H7 (cell line): ENCODE measurements at regions not wholly inside any gene's neighbourhood (a gene's known extent, or its start where the extent isn't known, plus 50 kb on each side); places are given as distances from the start of the nearest gene placed in this dataset.
"Not testable (repeated sequence)": the region's sequence is repeated elsewhere in the genome, so short reads cannot be mapped to it uniquely, and the experiment has no call there.

ENCODE experiments used
- DNase-seq: peaks from one replicate; pipeline ENCODE4 v3.0.0; 2012
- H3K27me3 ChIP-seq: 2 replicates; pipeline ENCODE4 v1.6.0; 2011; ENCODE audit warnings: mild to moderate bottlenecking, low read length; ENCODE audit not compliant: control insufficient read depth, insufficient read depth
- H3K36me3 ChIP-seq: replicated peaks from 2 replicates; pipeline ENCODE4 v1.5.1; 2011; ENCODE audit warnings: low read length; ENCODE audit not compliant: control insufficient read depth, insufficient read depth
- H3K4me3 ChIP-seq: 2 replicates; pipeline ENCODE4 v1.5.1; 2011; ENCODE audit warnings: low read depth, mild to moderate bottlenecking, control low read depth, low read length, moderate library complexity; ENCODE audit not compliant: insufficient read depth

GRCh38 chr5:125999271-126000030, 423.8 kb upstream of the GRAMD2B start:
- H3K4me3 ChIP-seq, H3K36me3 ChIP-seq, H3K27me3 ChIP-seq, DNase-seq: not testable (repeated sequence)

- Histone ChIP-seq H3K4me3 (no peak overlapping the region), H3K36me3 (no peaks in the 10 kb centered on the region), H3K27me3 (no peaks in the 10 kb centered on the region)
- no peak for DNase-seq
Observed at GRCh38 chr5:126000507-126000906, 422.7 kb upstream of the GRAMD2B start.

GRCh38 chr5:126002222-126002897, 420.8 kb upstream of the GRAMD2B start:
- no peaks in the 10 kb centered on the region for H3K36me3 ChIP-seq
- no peak for DNase-seq
- H3K27me3 ChIP-seq, result no peaks in the 10 kb centered on the region
- H3K4me3 ChIP-seq, result no peak overlapping the region

- no peaks in the 10 kb centered on the region for H3K27me3 ChIP-seq
- H3K36me3 ChIP-seq, result no peaks in the 10 kb centered on the region
- no peak overlapping the region for H3K4me3 ChIP-seq
- DNase-seq, result no peak
Observed at GRCh38 chr5:126003309-126003708, 419.9 kb upstream of the GRAMD2B start.

- Histone ChIP-seq H3K36me3 (no peaks in the 10 kb centered on the region), H3K27me3 (no peaks in the 10 kb centered on the region), H3K4me3 (no peak overlapping the region)
Observed at GRCh38 chr5:126004636-126005035, 418.6 kb upstream of the GRAMD2B start.

GRCh38 chr5:126007841-126008240, 415.4 kb upstream of the GRAMD2B start:
- no peak for DNase-seq
- Histone ChIP-seq H3K4me3 (no peak overlapping the region), H3K36me3 (no peaks in the 10 kb centered on the region), H3K27me3 (no peaks in the 10 kb centered on the region)

More at GRCh38 chr5:126004636-126005035, 418.6 kb upstream of the GRAMD2B start:
- no peak for DNase-seq

GRCh38 chr5:126009566-126009965, 413.6 kb upstream of the GRAMD2B start:
- no peak overlapping the region for H3K4me3 ChIP-seq
- H3K36me3 ChIP-seq, result no peaks in the 10 kb centered on the region
- H3K27me3 ChIP-seq, result no peaks in the 10 kb centered on the region
- DNase-seq, result peak; percentile 14

- H3K27me3 ChIP-seq, H3K36me3 ChIP-seq, H3K4me3 ChIP-seq, DNase-seq: not testable (repeated sequence)
Observed at GRCh38 chr5:126011526-126011925, 411.7 kb upstream of the GRAMD2B start.

GRCh38 chr5:126014676-126015075, 408.5 kb upstream of the GRAMD2B start:
- Histone ChIP-seq H3K27me3 (no peaks in the 10 kb centered on the region), H3K36me3 (no peaks in the 10 kb centered on the region), H3K4me3 (no peak overlapping the region)
- DNase-seq, result no peak

GRCh38 chr5:126015235-126016181, 407.7 kb upstream of the GRAMD2B start:
- Histone ChIP-seq H3K36me3 (no peaks in the 10 kb centered on the region), H3K27me3 (no peaks in the 10 kb centered on the region), H3K4me3 (no peak overlapping the region)
- DNase-seq, result no peak

GRCh38 chr5:126016256-126016655, 407.0 kb upstream of the GRAMD2B start:
- Histone ChIP-seq H3K4me3 (no peak overlapping the region), H3K27me3 (no peaks in the 10 kb centered on the region), H3K36me3 (no peaks in the 10 kb centered on the region)
- no peak for DNase-seq

GRCh38 chr5:126017096-126017495, 406.1 kb upstream of the GRAMD2B start:
- H3K27me3 ChIP-seq, result no peaks in the 10 kb centered on the region
- DNase-seq, result no peak

GRCh38 chr5:126020770-126021169, 402.4 kb upstream of the GRAMD2B start:
- H3K4me3 ChIP-seq, result no peak overlapping the region
- no peak for DNase-seq
- H3K36me3 ChIP-seq, result no peaks in the 10 kb centered on the region

More at GRCh38 chr5:126017096-126017495, 406.1 kb upstream of the GRAMD2B start:
- Histone ChIP-seq H3K4me3 (no peak overlapping the region), H3K36me3 (no peaks in the 10 kb centered on the region)

GRCh38 chr5:126023994-126024441, 399.2 kb upstream of the GRAMD2B start:
- DNase-seq, result no peak
- H3K4me3 ChIP-seq, result no peak overlapping the region
- no peaks in the 10 kb centered on the region for H3K27me3 ChIP-seq
- H3K36me3 ChIP-seq, result no peaks in the 10 kb centered on the region

More at GRCh38 chr5:126020770-126021169, 402.4 kb upstream of the GRAMD2B start:
- H3K27me3 ChIP-seq, result no peaks in the 10 kb centered on the region
